Bronchial epithelial cell (primary cell): ENCODE measurements at regions not wholly inside any gene's neighbourhood (a gene's known extent, or its start where the extent isn't known, plus 50 kb on each side); places are given as distances from the start of the nearest gene placed in this dataset.
A peak's percentile ranks its signal among the peaks of the same experiment; 100 is the strongest.
"Not testable (repeated sequence)": the region's sequence is repeated elsewhere in the genome, so short reads cannot be mapped to it uniquely, and the experiment has no call there.

Experiments
- DNase-seq: peaks from one replicate; pipeline ENCODE4 v3.0.0-alpha.2; 2010; ENCODE audit warnings: low read depth
- FAIRE-seq: peaks from 2 replicates; lab custom pipeline; 2011; peaks lifted over from hg19 to GRCh38; lab: Jason Lieb, UNC
- H3K27me3 ChIP-seq: 2 replicates; pipeline ENCODE4 v1.5.1; 2011; ENCODE audit warnings: low read length; ENCODE audit not compliant: control insufficient read depth, insufficient read depth
- H3K36me3 ChIP-seq: 2 replicates; pipeline ENCODE4 v1.5.1; 2011; ENCODE audit warnings: low read length; ENCODE audit not compliant: control insufficient read depth, insufficient read depth
- H3K4me3 ChIP-seq: 2 replicates; pipeline ENCODE4 v1.5.1; 2011; ENCODE audit warnings: mild to moderate bottlenecking, low read depth, low read length, control low read depth
- CTCF ChIP-seq: IDR thresholded peaks from 2 replicates; pipeline ENCODE4 v1.5.1; 2011; ENCODE audit warnings: mild to moderate bottlenecking, moderate library complexity, low read length, control low read depth, inconsistent platforms; ENCODE audit not compliant: insufficient read depth, severe bottlenecking

- Histone ChIP-seq H3K27me3 (no peaks in the 10 kb centered on the region), H3K36me3 (no peaks in the 10 kb centered on the region), H3K4me3 (no peak overlapping the region)
- peak; percentile 90 for FAIRE-seq
- DNase-seq, result peak; percentile 99
- no peak for TF ChIP-seq CTCF
These were observed 313.0 kb downstream of the CETN3 start for GRCh38 chr5:90096415-90097081.

- no peak overlapping the region for H3K4me3 ChIP-seq
- DNase-seq (peak; percentile 86), FAIRE-seq (no peak)
- H3K36me3 ChIP-seq, result no peaks in the 10 kb centered on the region
- TF ChIP-seq CTCF, result no peak
- H3K27me3 ChIP-seq, result no peaks in the 10 kb centered on the region
These were observed 314.1 kb downstream of the CETN3 start for GRCh38 chr5:90095292-90096060.

GRCh38 chr5:90093751-90094485 is 315.6 kb downstream of the CETN3 start:
- FAIRE-seq (no peak), DNase-seq (peak; percentile 95)
- Histone ChIP-seq H3K27me3 (no peaks in the 10 kb centered on the region), H3K36me3 (no peaks in the 10 kb centered on the region), H3K4me3 (no peak overlapping the region)
- TF ChIP-seq CTCF, result no peak

- TF ChIP-seq CTCF, result no peak
- peak; percentile 91 for DNase-seq
- H3K36me3 ChIP-seq, result no peaks in the 10 kb centered on the region
- no peak overlapping the region for H3K4me3 ChIP-seq
- FAIRE-seq, result no peak
- no peaks in the 10 kb centered on the region for H3K27me3 ChIP-seq
These were observed 316.8 kb downstream of the CETN3 start for GRCh38 chr5:90092734-90093133.

- DNase-seq (no peak), FAIRE-seq (no peak)
- Histone ChIP-seq H3K4me3 (no peak overlapping the region), H3K27me3 (no peaks in the 10 kb centered on the region), H3K36me3 (no peaks in the 10 kb centered on the region)
- no peak for TF ChIP-seq CTCF
These were observed 325.2 kb downstream of the CETN3 start for GRCh38 chr5:90084342-90084741.

GRCh38 chr5:90073026-90073570 is 336.5 kb downstream of the CETN3 start:
- FAIRE-seq, H3K4me3 ChIP-seq, H3K27me3 ChIP-seq, DNase-seq, H3K36me3 ChIP-seq: not testable (repeated sequence)
